OCI-LY7 (cell line): ENCODE measurements at regions not wholly inside any gene's neighbourhood (a gene's known extent, or its start where the extent isn't known, plus 50 kb on each side); places are given as distances from the start of the nearest gene placed in this dataset.

Experiments used
- CTCF ChIP-seq: fragments of 200-600 bp; sonication (generic); conservative IDR thresholded peaks from 2 replicates; pipeline ENCODE4 v1.5.1; 2014; ENCODE audit warnings: mild to moderate bottlenecking, antibody characterized with exemption, low read length, moderate library complexity, mixed read lengths
- EZH2phosphoT487 ChIP-seq: fragments of 200-600 bp; sonication (generic); IDR thresholded peaks from 2 replicates; pipeline ENCODE4 v1.6.1; 2018; ENCODE audit warnings: low read depth, borderline replicate concordance, mild to moderate bottlenecking, mixed run types, antibody characterized with exemption, low read length, moderate library complexity, mixed read lengths

- TF ChIP-seq CTCF (no peak), EZH2phosphoT487 (no peak)
Observed at GRCh38 chr5:2903451-2904395, 152.2 kb upstream of the IRX2 start.
